Bronchial epithelial cell (primary cell): ENCODE measurements at regions not wholly inside any gene's neighbourhood (a gene's known extent, or its start where the extent isn't known, plus 50 kb on each side); places are given as distances from the start of the nearest gene placed in this dataset.
A peak's percentile ranks its signal among the peaks of the same experiment; 100 is the strongest.

Experiments
- DNase-seq: peaks from one replicate; pipeline ENCODE4 v3.0.0-alpha.2; 2010; ENCODE audit warnings: low read depth
- FAIRE-seq: peaks from 2 replicates; lab custom pipeline; 2011; peaks lifted over from hg19 to GRCh38; lab: Jason Lieb, UNC
- H3K27me3 ChIP-seq: 2 replicates; pipeline ENCODE4 v1.5.1; 2011; ENCODE audit warnings: low read length; ENCODE audit not compliant: control insufficient read depth, insufficient read depth
- H3K36me3 ChIP-seq: 2 replicates; pipeline ENCODE4 v1.5.1; 2011; ENCODE audit warnings: low read length; ENCODE audit not compliant: control insufficient read depth, insufficient read depth
- H3K4me3 ChIP-seq: 2 replicates; pipeline ENCODE4 v1.5.1; 2011; ENCODE audit warnings: mild to moderate bottlenecking, low read depth, low read length, control low read depth
- TF ChIP-seq, protein P1 (sequence below): IDR thresholded peaks from 2 replicates; pipeline ENCODE4 v1.5.1; 2011; ENCODE audit warnings: mild to moderate bottlenecking, moderate library complexity, low read length, control low read depth, inconsistent platforms; ENCODE audit not compliant: insufficient read depth, severe bottlenecking

DNA sequence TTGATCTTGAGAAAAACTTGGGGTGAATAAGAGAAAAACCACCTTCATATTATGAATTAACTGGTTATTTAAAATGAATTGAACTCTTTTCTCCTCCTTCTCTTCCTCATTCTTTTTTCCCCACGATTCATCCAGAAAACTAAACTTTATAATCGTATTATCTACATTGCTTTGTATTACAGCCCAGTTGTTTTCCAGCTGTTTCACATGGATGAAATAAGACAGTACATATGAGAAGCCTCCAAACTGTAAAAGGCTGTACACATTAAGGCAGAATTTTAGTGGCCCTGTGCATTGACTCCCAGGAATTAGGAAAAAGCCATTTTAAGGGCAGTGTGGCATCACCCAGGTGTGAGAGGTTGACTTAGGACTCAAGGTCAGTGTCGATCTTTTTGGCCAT is 80.3 kb upstream of the PGBD5 start:
- H3K36me3 ChIP-seq = no peaks in the 10 kb centered on the region
- no peak overlapping the region for H3K4me3 ChIP-seq
- no peaks in the 10 kb centered on the region for H3K27me3 ChIP-seq
- FAIRE-seq = no peak
- DNase-seq = no peak
- TF ChIP-seq, protein P1, sequence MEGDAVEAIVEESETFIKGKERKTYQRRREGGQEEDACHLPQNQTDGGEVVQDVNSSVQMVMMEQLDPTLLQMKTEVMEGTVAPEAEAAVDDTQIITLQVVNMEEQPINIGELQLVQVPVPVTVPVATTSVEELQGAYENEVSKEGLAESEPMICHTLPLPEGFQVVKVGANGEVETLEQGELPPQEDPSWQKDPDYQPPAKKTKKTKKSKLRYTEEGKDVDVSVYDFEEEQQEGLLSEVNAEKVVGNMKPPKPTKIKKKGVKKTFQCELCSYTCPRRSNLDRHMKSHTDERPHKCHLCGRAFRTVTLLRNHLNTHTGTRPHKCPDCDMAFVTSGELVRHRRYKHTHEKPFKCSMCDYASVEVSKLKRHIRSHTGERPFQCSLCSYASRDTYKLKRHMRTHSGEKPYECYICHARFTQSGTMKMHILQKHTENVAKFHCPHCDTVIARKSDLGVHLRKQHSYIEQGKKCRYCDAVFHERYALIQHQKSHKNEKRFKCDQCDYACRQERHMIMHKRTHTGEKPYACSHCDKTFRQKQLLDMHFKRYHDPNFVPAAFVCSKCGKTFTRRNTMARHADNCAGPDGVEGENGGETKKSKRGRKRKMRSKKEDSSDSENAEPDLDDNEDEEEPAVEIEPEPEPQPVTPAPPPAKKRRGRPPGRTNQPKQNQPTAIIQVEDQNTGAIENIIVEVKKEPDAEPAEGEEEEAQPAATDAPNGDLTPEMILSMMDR = no peak

DNA sequence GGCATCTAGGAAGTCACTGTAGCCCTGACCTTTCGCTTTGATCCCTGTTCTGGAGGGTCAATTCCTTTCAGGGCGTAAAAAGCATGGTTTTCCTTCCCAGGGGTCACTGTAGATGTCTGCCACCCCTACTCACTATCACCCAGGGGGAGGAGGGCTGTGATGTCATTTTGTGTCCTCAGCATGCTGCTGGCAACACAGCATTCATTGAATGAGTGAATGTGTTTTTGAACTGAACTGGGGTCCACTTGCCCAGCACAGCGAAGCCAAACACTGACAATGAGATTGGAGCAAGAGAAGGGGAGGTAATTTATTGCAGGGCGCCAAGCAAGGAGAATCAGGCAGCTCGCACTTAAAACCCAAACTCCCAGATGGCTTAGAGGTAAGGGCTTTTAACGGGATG is 78.2 kb upstream of the PGBD5 start:
- no peaks in the 10 kb centered on the region for H3K27me3 ChIP-seq
- FAIRE-seq (no peak), DNase-seq (no peak)
- H3K4me3 ChIP-seq = no peak overlapping the region
- no peaks in the 10 kb centered on the region for H3K36me3 ChIP-seq
- TF ChIP-seq, protein P1 = no peak

DNA sequence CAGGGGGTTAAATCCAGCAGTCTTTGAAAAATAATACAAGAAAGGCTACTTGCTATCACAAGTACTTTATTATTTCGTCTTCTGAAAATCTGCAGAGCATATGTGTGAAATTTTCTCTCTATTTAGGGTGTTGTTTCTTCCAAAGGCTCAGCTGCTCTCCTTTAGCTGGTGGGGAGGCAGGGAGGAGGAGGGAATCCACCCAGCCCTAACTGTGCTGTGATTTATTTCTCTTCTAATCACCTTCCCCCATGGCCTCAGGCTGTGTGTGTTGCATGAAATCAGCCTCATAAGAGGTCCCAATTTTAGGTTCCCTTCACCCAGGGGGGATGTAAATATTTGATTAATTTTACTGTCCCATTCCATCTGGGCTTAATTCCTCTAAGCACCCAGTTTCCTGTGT is 77.6 kb upstream of the PGBD5 start:
- Histone ChIP-seq H3K36me3 (no peaks in the 10 kb centered on the region), H3K4me3 (no peak overlapping the region), H3K27me3 (no peaks in the 10 kb centered on the region)
- FAIRE-seq (no peak), DNase-seq (no peak)
- TF ChIP-seq, protein P1 = no peak

DNA sequence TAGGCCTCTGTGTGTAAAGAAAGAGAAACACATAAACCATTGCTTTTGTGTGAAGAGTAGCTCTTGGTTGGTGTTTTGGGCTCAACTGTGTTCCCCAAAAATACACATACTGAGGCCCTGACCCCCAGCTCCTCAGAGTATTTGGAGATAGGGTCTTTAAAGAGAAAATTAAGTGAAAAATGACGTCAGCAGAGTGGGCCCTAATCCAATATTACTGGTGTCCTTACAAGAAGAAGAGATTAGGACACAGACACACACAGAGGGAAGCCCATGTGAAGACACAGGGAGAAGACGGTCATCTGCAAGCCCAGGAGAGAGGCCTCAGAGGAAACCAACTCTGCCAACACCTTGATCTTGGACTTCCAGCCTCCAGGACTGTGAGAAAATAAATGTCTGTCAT is 76.9 kb upstream of the PGBD5 start:
- FAIRE-seq = no peak
- TF ChIP-seq, protein P1 = no peak
- no peaks in the 10 kb centered on the region for H3K36me3 ChIP-seq
- no peak overlapping the region for H3K4me3 ChIP-seq
- DNase-seq = no peak
- H3K27me3 ChIP-seq = no peaks in the 10 kb centered on the region

DNA sequence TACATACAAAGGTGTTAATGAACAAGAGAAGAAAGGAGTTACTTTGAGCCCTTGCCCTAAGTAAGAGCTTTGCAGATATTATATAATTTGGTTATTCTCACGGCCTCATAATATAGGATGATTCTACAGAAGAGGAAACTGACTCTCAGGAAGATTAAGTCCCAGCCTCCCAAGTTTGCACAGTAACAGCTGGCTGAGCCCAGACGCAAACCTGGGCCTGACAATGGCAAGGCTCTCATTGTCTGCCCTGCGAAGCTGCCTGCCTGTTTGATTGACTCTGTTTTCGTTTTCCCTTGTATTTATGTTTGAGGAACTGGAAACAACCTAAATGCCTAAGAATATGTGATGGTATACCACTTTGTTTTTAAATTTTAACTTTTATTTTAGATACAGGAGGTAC is 76.2 kb upstream of the PGBD5 start:
- Histone ChIP-seq H3K4me3 (no peak overlapping the region), H3K36me3 (no peaks in the 10 kb centered on the region), H3K27me3 (no peaks in the 10 kb centered on the region)
- TF ChIP-seq, protein P1 = no peak
- no peak for DNase-seq
- no peak for FAIRE-seq

DNA sequence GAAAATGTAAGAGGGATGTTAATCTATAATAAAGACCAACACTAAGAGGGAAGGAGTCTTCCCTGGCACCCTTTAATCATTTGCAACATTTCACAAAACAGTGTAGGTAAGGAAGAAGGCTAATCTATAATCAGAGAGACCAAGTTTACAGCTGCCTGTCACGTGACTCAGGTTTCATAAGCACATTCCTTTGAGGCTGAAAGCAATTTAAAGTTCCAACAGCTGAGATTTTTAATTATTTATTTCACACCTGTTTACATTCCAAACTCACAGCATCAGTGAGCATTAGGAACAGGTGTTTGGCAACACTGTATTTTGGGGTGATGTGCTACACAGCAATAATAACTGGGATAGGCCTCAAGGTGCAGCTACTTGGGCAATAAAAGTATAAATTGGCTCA is 75.7 kb upstream of the PGBD5 start:
- Histone ChIP-seq H3K27me3 (peaks cover 2% of the 10 kb centered on the region), H3K4me3 (no peak overlapping the region), H3K36me3 (no peaks in the 10 kb centered on the region)
- no peak for FAIRE-seq
- peak; percentile 37 for DNase-seq
- TF ChIP-seq, protein P1 = no peak
